ENCODE measurements at regions not wholly inside any gene's neighbourhood (a gene's known extent, or its start where the extent isn't known, plus 50 kb on each side); places are given as distances from the start of the nearest gene placed in this dataset.

GRCh38 chr2:16141641-16141921 lies 201.2 kb downstream of the MYCN start:
- TF ChIP-seq ZNF600 (tag by site-specific recombination; IDR thresholded peaks at IDR 0.05): no peak
- no peak for TF ChIP-seq YY1 (tag by site-specific recombination; IDR thresholded peaks at IDR 0.05)
- no peak for TF ChIP-seq ZNF391 (tag by site-specific recombination; IDR thresholded peaks at IDR 0.05; ENCODE audit: borderline replicate concordance, low read depth)
- no peak for TF ChIP-seq ZNF138 (tag by site-specific recombination; IDR thresholded peaks at IDR 0.05; ENCODE audit: borderline replicate concordance)
- no peak for TF ChIP-seq ZNF626 (tag by site-specific recombination; IDR thresholded peaks at IDR 0.05)
- no peak for TF ChIP-seq CTCF (tag by site-specific recombination; IDR thresholded peaks at IDR 0.05)
- no peak for TF ChIP-seq ZNF785 (tag by site-specific recombination; IDR thresholded peaks at IDR 0.05)
- TF ChIP-seq ZNF514 (tag by site-specific recombination; IDR thresholded peaks at IDR 0.05): no peak
- TF ChIP-seq PRDM1 (tag by site-specific recombination; IDR thresholded peaks at IDR 0.05): no peak
